ENCODE measurements at regions not wholly inside any gene's neighbourhood (a gene's known extent, or its start where the extent isn't known, plus 50 kb on each side); places are given as distances from the start of the nearest gene placed in this dataset.

DNA sequence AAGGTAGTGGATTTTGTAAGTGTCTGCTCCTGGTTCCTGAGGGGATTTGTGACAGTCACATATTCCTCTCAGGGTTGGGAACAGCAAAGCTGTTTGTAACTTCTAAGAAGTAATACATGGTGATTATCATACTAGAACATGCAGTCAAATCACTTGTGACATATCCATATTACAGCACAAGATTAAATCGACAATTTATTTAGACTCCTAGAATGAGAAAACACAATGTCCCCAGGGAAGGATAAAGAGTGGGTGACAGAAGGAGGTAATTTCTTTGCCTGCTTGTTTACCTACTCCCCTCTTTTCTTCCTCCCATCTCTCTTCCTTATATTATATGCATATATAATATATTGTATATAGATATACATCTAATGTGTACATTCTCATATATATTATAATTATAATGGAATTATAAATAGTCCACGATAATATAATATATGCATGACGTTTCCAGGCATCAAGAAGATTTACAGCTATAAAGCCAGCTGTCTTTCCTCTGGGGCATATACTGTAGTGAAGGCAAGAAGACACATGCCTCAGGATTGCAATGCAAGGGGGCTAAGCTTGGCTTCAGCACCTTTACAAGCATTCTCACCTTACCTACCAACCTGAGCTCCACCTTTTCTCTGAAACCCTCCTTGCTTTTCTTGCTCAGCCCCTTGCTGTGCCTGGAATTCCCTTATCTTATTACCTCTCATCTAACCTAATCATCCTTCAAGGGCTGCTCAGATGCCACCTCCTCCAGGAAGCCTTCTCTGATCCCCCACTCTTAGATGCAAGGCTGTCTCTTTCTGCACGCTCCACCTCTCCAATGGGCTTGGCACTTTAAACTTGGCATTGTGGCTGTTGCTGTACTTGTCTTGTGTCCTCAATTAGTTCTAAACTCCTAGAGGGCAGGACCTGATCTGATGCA is 73.1 kb upstream of the PIAS1 start:
- DNase-seq, result no peak

DNA sequence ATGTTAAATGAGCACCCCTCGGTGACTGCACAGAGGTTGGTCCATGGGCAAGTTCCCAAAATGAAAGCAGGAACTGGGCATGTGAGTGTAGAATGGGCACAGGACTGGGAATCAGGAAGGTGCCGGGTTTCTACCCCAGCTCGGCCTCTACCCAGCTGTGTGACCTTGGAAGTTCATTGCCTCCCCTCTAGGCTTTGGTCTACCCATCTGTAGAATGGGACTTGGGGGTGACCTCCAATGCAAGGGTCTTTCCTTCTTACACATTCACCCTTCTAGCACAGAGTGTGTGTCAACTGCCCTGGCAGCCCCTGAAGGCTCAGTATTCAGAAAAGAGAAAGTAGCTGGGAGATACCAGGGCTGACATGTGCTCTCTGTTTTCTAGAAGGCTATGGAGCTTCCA is 72.3 kb upstream of the PIAS1 start:
- no peak for DNase-seq

DNA sequence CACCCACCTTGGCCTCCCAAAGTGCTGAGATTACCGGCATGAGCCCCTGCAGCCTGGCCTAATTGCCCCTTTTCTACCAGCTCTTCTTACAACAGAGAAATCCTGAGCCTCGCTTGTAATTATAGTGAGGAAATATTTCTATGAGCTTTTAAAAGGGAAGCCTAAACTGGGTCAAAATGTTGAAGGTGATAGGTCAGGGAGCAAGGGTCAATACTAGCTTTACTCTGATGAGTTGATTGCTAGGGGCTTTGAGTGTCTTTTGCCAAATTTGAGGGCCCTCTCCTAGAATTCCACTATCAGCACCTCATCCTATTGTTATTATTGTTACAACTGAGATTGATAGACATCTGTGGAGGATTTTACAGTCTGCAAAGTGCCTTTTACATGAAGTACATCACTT is 62.4 kb upstream of the PIAS1 start:
- DNase-seq, result no peak

DNA sequence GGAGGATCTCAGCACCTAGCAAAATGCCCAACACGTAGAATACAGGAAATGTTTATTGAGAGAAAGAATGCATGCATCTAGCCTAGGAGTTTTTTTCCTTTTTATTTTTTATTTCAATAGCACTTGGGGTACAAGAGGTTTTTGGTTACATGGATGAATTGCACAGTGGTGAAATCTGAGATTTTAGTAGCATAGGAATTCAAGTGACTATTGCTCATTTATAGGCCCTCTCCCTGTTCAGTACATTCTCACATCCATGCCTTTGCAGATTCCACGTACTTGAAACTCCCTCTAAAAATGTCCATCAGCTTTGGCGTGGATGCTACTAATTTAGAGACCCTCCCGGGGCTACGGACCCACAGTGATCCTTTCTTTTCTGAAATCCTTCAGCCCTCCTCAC is 61.7 kb upstream of the PIAS1 start:
- no peak for DNase-seq

DNA sequence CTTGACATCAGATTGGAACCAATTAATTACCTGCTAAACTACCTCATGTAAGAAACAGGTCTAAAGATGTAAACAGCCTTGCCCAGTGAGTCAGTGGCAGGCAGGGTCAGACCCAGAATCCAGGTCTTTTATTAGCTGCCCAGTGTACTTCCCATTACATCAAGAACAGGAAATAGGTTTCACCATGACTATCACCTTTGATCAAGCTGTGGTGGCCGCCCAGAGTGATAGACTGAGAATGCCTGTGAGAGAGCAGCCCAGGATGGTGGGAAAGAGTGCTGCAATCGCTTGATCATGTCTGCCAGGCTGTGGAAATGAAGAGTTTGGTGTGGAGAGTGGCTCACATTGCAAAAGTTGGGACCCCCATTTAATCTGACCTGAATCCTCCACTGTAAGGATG is 61.3 kb upstream of the PIAS1 start:
- no peak for DNase-seq

DNA sequence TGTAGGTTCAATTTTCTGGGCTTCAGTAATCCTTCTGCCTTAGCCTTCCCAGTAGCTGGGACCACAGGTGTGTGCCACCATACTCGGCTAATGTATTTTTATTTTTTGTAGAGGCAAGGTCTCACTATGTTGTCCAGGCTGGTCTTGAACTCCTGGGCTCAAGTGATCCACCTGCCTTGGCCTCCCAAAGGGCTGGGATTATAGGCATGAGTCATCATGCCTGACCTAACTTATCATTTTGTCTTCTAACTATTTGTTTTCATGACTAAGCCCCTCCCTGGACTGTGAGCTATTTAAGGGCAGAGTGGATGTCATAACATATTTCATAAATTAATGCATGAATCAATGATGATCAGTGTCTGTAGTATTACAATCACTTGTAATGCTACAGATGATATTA is 56.1 kb upstream of the PIAS1 start:
- DNase-seq, result peak in 1 of 3 donors; percentile 33

DNA sequence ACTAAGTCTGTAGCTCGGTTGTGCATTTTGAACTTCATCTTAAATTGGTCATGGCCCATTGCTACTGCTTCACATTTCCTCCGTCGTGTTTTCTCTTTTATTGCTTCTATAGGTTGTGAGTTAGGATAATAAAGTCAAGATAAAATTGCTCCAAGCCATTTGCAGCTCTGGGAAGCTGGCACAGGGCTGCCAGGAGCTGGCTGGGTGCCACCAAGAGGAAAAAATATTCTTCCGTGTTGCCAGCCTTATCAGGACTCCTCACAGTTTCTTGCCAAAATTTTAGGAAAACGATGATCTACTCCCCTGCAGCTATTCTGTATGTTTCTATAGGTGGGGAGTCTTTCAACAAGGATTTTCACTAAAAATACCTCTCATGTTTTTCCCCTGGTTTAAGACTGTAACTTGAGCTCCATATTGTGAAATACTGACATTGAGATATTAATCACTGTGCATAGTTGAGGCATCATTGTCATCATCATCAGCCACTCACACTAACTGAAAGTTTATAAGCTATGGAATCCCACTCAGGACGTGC is 55.4 kb upstream of the PIAS1 start:
- DNase-seq, result peak in 1 of 3 donors; percentile 42

DNA sequence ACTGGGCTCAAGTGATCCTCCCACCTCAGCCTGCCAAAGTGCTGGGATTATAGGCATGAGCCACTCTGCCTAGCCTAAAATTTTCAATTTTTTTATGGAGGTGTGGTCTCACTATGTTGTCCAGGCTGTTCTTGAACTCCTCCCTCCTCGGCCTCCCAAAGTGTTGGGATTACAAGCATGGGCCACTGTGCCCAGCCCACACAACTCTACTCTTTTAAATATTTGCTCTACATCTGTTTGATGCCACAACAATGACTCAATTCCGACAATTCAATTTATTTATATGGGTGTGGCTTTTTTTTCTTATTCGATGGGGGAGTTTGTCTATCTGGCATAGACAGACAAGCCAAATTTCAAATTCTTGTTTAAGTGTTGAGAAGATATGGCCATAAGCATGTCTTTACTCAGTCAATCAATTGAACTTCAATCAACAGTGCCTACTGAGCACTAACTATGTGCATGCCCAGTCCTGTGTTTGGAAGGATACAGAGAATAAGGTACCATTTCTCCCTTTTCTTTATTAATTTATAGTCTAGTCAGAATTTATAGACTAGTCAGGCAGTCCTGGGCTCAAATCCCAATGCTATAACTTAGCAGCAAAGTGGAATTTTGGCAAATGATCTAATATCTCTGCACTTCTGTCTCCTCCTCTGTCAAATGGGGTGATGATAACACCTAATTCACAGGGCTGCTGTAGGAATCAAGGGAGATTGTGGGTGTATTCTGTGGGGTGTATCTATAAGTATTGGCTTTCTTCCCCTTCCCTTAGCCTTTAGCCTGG is 54.6 kb upstream of the PIAS1 start:
- DNase-seq, result no peak

DNA sequence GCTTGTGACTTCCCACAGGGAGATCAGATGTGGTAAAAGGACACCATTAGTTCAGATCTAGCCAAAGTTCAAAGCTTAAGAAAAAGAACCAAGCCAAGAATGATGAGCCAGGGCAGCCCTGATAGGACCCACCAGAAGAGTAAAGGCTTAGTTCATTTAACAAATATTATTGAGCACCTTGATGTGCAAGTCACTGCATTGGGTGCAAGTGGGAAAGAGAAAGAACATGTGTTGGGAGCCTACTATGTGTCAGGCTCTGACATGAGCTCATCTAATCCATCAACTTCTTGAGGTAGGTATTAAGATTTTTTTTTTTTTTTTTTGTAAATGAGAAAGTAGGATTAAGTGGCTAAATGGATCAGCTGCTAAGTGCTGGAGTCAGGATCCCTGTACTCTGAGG is 53.4 kb upstream of the PIAS1 start:
- DNase-seq, result no peak

DNA sequence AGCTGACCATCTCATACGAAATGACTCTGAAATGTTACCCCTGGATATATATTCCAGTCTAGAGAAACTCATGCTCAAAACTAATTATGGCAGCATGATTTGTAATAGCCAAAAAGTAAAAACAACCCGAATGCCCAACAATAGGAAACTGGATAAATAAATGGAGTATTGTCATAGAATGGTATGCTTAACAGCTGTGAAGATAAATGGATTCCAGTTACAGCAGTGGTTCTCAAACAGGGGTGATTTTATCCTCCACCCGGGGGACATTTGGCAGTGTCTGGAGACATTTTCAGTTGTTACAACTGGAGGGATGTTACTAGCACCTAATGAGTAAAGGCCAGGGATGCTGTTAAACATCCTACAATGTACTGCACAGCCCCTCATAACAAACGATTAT is 52.3 kb upstream of the PIAS1 start:
- DNase-seq, result no peak

DNA sequence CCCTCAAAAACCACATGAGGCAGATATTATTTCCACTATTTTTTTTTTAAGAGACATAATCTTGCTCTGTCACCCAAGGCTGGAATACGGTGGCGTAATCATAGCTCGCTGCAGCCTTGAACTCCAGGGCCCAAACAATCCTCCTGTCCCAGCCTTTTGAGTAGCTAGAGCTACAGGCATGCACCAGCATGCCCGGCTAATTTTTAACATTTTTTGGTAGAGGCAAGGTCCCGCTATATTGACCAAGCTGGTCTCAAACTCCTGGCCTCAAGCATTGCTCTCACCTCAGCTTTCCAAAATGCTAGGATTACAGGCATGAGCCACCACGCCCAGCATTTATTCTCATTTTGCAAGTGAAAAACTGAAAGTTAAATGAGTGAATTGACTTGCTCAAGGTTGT is 50.8 kb upstream of the PIAS1 start:
- no peak for DNase-seq

Measured in muscle of back (tissue), 3 donors.